HG03457 (cell line): ENCODE measurements at regions not wholly inside any gene's neighbourhood (a gene's known extent, or its start where the extent isn't known, plus 50 kb on each side); places are given as distances from the start of the nearest gene placed in this dataset.
A peak's percentile ranks its signal among the peaks of the same experiment; 100 is the strongest.

Source experiments
- ATAC-seq: cut with Tn5 transposase; IDR thresholded peaks from one replicate; pipeline ENCODE4 v1.9.1; 2021; ENCODE audit warnings: moderate number of reproducible peaks; ENCODE audit not compliant: unreplicated experiment

GRCh38 chr10:89879121-89879520 is 177.7 kb downstream of the KIF20B start:
- ATAC-seq, result no peak

GRCh38 chr10:89887406-89887805 is 186.0 kb downstream of the KIF20B start:
- peak; percentile 47 for ATAC-seq

- peak; percentile 33 for ATAC-seq
Observed at GRCh38 chr10:89887830-89888229, 186.4 kb downstream of the KIF20B start.

GRCh38 chr10:89888321-89889070 is 187.1 kb downstream of the KIF20B start:
- peak; percentile 69 for ATAC-seq

GRCh38 chr10:89889606-89890005 is 188.2 kb downstream of the KIF20B start:
- ATAC-seq, result no peak

GRCh38 chr10:89891006-89891535 is 189.7 kb downstream of the KIF20B start:
- no peak for ATAC-seq

GRCh38 chr10:89894051-89894450 is 192.7 kb downstream of the KIF20B start:
- ATAC-seq, result no peak

- no peak for ATAC-seq
Observed at GRCh38 chr10:89900554-89900953, 199.2 kb downstream of the KIF20B start.

- no peak for ATAC-seq
Observed at GRCh38 chr10:89901895-89902294, 200.5 kb downstream of the KIF20B start.

- no peak for ATAC-seq
Observed at GRCh38 chr10:89904755-89905154, 203.4 kb downstream of the KIF20B start.

- ATAC-seq, result no peak
Observed at GRCh38 chr10:89909752-89910151, 208.4 kb downstream of the KIF20B start.

GRCh38 chr10:89915021-89915420 is 213.6 kb downstream of the KIF20B start:
- no peak for ATAC-seq

GRCh38 chr10:89915968-89916367 is 214.6 kb downstream of the KIF20B start:
- ATAC-seq, result no peak

- no peak for ATAC-seq
Observed at GRCh38 chr10:89916468-89917215, 215.3 kb downstream of the KIF20B start.

- ATAC-seq, result no peak
Observed at GRCh38 chr10:89921403-89921802, 220.0 kb downstream of the KIF20B start.

GRCh38 chr10:89923661-89924060 is 222.3 kb downstream of the KIF20B start:
- no peak for ATAC-seq

- no peak for ATAC-seq
Observed at GRCh38 chr10:89924261-89924660, 222.9 kb downstream of the KIF20B start.

- ATAC-seq, result no peak
Observed at GRCh38 chr10:89926736-89927135, 225.3 kb downstream of the KIF20B start.

GRCh38 chr10:89929282-89930026 is 228.1 kb downstream of the KIF20B start:
- no peak for ATAC-seq

- no peak for ATAC-seq
Observed at GRCh38 chr10:89937494-89937893, 236.1 kb downstream of the KIF20B start.

GRCh38 chr10:89940076-89940475 is 238.7 kb downstream of the KIF20B start:
- no peak for ATAC-seq
